Muscle of leg (tissue), 3 donors: ENCODE measurements at regions not wholly inside any gene's neighbourhood (a gene's known extent, or its start where the extent isn't known, plus 50 kb on each side); places are given as distances from the start of the nearest gene placed in this dataset.
"Not testable (repeated sequence)": the region's sequence is repeated elsewhere in the genome, so short reads cannot be mapped to it uniquely, and the experiment has no call there.

Experiments used
- DNase-seq: peaks from one replicate; pipeline ENCODE4 v3.0.0; 2013
- H3K27ac ChIP-seq: one replicate; pipeline ENCODE4 v1.5.1; 2013; ENCODE audit warnings: mild to moderate bottlenecking, low read length, control low read depth
- H3K27me3 ChIP-seq: one replicate; pipeline ENCODE4 v1.6.1; 2013; ENCODE audit warnings: low read length; ENCODE audit not compliant: control insufficient read depth, insufficient read depth
- H3K36me3 ChIP-seq: one replicate; pipeline ENCODE4 v1.6.1; 2013; ENCODE audit warnings: low read length; ENCODE audit not compliant: control insufficient read depth, insufficient read depth
- H3K4me1 ChIP-seq: one replicate; pipeline ENCODE4 v1.6.1; 2013; ENCODE audit warnings: low read length; ENCODE audit not compliant: control insufficient read depth, insufficient read depth
- H3K4me3 ChIP-seq: one replicate; pipeline ENCODE4 v1.5.1; 2013; ENCODE audit warnings: low read length, control low read depth
- H3K9me3 ChIP-seq: replicated peaks from 2 replicates; pipeline ENCODE4 v1.6.1; 2013; ENCODE audit warnings: low read depth, low read length; ENCODE audit not compliant: control insufficient read depth
- WGBS: methylation state at CpG from one replicate; pipeline ENCODE4 v1.1.5; 2013; ENCODE audit warnings: missing lambda C conversion rate; ENCODE audit not compliant: insufficient coverage; 5-methylcytosine and 5-hydroxymethylcytosine counted together

GRCh38 chr21:18857606-18858005 lies 454.0 kb upstream of the TMPRSS15 start:
- not testable (repeated sequence) for H3K9me3 ChIP-seq, H3K27me3 ChIP-seq, H3K4me3 ChIP-seq, H3K4me1 ChIP-seq, H3K27ac ChIP-seq, H3K36me3 ChIP-seq, DNase-seq
- 85% methylated on average over 4 of the region's 16 CpGs for WGBS

DNA sequence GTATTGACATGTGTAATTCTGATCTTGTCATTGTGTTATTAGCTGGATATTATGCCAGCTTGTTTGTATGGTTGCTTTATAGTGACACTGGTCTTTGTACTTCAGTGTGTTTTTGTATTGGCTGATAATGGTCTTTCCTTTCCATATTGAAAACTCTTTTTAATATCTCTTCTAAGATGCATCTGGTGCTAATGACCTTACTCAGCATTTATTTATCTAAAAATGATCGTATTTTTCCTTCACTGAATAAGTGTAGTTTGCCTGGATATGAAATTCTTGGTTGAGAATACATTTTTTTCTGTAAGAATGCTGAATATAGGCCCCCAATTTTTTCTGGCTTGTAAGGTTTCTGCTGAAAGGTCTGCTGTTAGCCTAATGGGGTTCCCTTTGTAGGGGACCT lies 465.5 kb upstream of the TMPRSS15 start:
- DNase-seq, result no peak
- Histone ChIP-seq H3K27me3 (no peaks in the 10 kb centered on the region), H3K27ac (no peak overlapping the region), H3K36me3 (no peaks in the 10 kb centered on the region), H3K4me3 (no peak overlapping the region), H3K9me3 (no peaks in the 10 kb centered on the region), H3K4me1 (no peaks in the 10 kb centered on the region)
- WGBS, result no CpG with 5 or more reads among the region's 1 CpG

DNA sequence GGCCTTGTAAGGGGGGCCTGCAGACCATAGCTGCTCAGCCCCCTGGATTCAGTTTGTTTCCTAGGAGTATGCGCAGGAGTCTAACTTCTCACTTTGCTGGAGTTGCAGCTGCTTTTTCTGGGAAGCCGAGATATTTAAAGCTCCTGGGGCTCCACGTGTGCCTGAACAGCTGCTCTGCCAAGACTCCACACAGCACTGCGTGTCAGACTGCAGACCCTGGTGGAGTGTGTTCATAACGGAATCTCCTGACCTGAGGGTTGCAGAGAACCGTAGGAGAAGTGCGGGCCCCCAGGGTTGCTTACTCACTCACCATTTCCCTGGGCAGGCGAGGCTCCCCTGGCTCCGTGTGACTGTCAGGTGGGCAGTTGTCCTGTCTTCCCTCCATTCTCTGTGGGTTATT lies 474.3 kb upstream of the TMPRSS15 start:
- peaks cover 19% of the 10 kb centered on the region for H3K9me3 ChIP-seq
- H3K36me3 ChIP-seq, result no peaks in the 10 kb centered on the region
- peaks cover 12% of the 10 kb centered on the region for H3K4me1 ChIP-seq
- peaks cover 2% of the 10 kb centered on the region for H3K27me3 ChIP-seq
- WGBS, result 31% methylated on average over 3 of the region's 9 CpGs
- peak overlapping the region; percentile 92 for H3K27ac ChIP-seq
- H3K4me3 ChIP-seq, result peak overlapping the region; percentile 32
- DNase-seq, result peak; percentile 94

- H3K9me3 ChIP-seq, result peaks cover 5% of the 10 kb centered on the region
- WGBS, result no CpG with 5 or more reads among the region's 4 CpGs
- no peaks in the 10 kb centered on the region for H3K4me1 ChIP-seq
- no peaks in the 10 kb centered on the region for H3K36me3 ChIP-seq
- DNase-seq, result no peak
- H3K27ac ChIP-seq, result no peak overlapping the region
- H3K27me3 ChIP-seq, result no peaks in the 10 kb centered on the region
- H3K4me3 ChIP-seq, result no peak overlapping the region
These were observed 484.5 kb upstream of the TMPRSS15 start for GRCh38 chr21:18887922-18888602.

GRCh38 chr21:18893406-18893805 lies 489.8 kb upstream of the TMPRSS15 start:
- Histone ChIP-seq H3K27ac (no peak overlapping the region), H3K36me3 (no peaks in the 10 kb centered on the region), H3K9me3 (no peaks in the 10 kb centered on the region), H3K4me1 (no peaks in the 10 kb centered on the region), H3K4me3 (no peak overlapping the region), H3K27me3 (no peaks in the 10 kb centered on the region)
- no CpG with 5 or more reads among the region's 2 CpGs for WGBS
- no peak for DNase-seq

DNA sequence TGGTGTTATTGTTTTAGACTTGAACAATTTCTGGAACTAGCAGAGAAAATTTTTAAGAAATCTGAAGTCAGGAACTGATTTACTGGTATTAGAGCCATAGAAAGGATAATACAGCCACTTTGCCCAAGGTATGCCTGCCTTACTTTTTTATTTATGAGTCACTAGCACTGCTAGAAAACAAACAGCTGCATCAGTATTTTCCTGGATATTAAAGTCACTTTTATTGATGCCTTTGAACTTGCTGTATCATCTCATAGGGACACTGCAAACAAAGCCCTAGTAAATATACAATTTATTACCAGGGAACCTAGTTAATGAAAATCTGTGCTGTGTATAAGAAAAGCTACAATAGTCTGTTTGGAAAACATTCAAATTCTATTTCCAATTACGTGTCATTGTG lies 490.8 kb upstream of the TMPRSS15 start:
- H3K4me1 ChIP-seq, result no peaks in the 10 kb centered on the region
- H3K4me3 ChIP-seq, result no peak overlapping the region
- H3K27me3 ChIP-seq, result no peaks in the 10 kb centered on the region
- no CpG with 5 or more reads among the region's 1 CpG for WGBS
- no peak for DNase-seq
- no peaks in the 10 kb centered on the region for H3K36me3 ChIP-seq
- H3K9me3 ChIP-seq, result no peaks in the 10 kb centered on the region
- no peak overlapping the region for H3K27ac ChIP-seq

DNA sequence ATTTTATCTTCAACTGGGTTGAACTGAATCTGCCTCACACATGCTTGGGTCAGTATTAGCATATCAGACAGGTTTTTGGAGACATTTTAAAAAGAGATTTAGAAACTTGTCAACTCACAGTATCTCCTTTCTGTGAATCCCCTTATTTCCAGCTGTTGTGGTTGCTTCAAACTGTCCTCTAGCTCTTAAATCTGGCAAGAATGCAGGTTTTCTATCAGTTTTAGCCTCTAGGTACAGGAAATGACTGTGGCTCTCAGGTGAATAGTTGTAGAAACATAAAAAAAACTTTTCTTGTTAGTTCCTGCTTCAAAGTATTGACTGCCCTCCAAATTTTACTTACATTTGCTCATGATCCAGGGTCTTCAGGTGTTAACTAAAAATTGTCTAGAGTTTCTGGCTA lies 495.7 kb upstream of the TMPRSS15 start:
- no peak for DNase-seq
- no peak overlapping the region for H3K4me3 ChIP-seq
- no peaks in the 10 kb centered on the region for H3K9me3 ChIP-seq
- no peaks in the 10 kb centered on the region for H3K4me1 ChIP-seq
- H3K36me3 ChIP-seq, result no peaks in the 10 kb centered on the region
- H3K27ac ChIP-seq, result no peak overlapping the region
- no peaks in the 10 kb centered on the region for H3K27me3 ChIP-seq

DNA sequence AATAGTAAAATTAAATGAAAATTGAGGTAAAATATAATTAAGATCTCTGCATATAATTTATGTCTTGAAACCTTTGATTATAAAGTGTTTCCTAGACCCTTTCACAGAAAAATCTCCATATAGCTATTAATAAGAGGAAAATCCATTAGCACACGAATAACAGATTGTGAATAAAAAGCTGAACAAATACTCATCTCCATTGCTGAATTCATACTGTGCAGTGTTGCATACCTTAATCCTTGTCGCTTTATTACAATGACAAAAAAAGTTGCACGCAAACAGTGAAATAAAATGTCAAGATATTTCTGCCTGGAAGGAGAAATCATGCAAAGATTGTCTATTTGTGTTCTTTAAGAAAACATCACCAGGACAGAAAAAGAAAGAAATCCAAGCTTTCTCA lies 499.1 kb upstream of the TMPRSS15 start:
- Histone ChIP-seq H3K4me3 (no peak overlapping the region), H3K36me3 (no peaks in the 10 kb centered on the region), H3K4me1 (no peaks in the 10 kb centered on the region), H3K27me3 (no peaks in the 10 kb centered on the region), H3K27ac (no peak overlapping the region), H3K9me3 (no peaks in the 10 kb centered on the region)
- WGBS, result no CpG with 5 or more reads among the region's 3 CpGs
- DNase-seq, result no peak

DNA sequence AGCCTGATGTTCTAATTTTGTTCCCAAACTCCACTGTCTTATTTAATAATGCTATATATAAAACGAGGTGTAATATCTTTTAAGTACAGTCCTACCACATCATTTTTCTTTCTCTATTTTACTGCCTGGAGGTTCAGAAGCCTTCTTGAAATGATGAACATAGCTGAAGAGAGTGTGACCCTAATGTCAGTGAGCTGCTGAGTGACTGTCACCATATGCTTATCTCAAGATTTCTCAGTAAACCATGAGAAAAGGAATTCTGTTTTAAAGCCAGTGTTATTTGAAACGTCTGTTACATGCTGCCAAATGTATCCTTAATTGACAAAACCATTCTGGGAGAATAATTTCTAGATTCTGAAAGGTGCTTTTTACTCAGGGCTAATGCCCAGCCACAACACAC lies 503.5 kb upstream of the TMPRSS15 start:
- H3K27me3 ChIP-seq, result no peaks in the 10 kb centered on the region
- H3K9me3 ChIP-seq, result no peaks in the 10 kb centered on the region
- DNase-seq, result no peak
- H3K27ac ChIP-seq, result no peak overlapping the region
- H3K4me3 ChIP-seq, result no peak overlapping the region
- H3K4me1 ChIP-seq, result no peaks in the 10 kb centered on the region
- no peaks in the 10 kb centered on the region for H3K36me3 ChIP-seq
- no CpG with 5 or more reads among the region's 2 CpGs for WGBS

DNA sequence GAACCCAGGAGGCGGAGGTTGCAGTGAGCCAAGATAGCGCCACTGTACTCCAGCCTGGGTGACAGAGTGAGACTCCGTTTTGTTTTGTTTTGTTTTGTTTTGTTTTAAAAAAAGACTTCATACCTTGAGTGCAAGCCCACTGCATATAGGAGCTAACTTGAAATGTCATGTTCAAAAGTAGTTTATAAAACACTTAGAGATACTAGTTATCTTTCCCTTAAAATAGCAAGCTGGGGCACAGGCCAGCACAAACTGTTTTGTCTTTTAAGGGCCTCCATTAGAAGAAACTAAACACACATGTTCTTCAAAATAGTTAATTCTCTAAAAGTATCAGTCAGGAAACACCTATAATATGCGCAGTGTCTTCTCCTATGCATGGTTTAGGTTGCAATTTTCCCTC lies 505.1 kb upstream of the TMPRSS15 start:
- WGBS, result 90% methylated on average over 2 of the region's 4 CpGs
- Histone ChIP-seq H3K27ac (no peak overlapping the region), H3K9me3 (no peaks in the 10 kb centered on the region), H3K4me1 (no peaks in the 10 kb centered on the region), H3K4me3 (no peak overlapping the region), H3K36me3 (no peaks in the 10 kb centered on the region), H3K27me3 (no peaks in the 10 kb centered on the region)
- DNase-seq, result no peak

- H3K4me1 ChIP-seq, result no peaks in the 10 kb centered on the region
- H3K4me3 ChIP-seq, result no peak overlapping the region
- no peak overlapping the region for H3K27ac ChIP-seq
- no peaks in the 10 kb centered on the region for H3K9me3 ChIP-seq
- DNase-seq, result no peak
- WGBS, result 88% methylated on average over 2 of the region's 4 CpGs
- H3K27me3 ChIP-seq, result no peaks in the 10 kb centered on the region
- H3K36me3 ChIP-seq, result no peaks in the 10 kb centered on the region
These were observed 510.3 kb upstream of the TMPRSS15 start for GRCh38 chr21:18913914-18914313.
